ENCODE measurements at regions not wholly inside any gene's neighbourhood (a gene's known extent, or its start where the extent isn't known, plus 50 kb on each side); places are given as distances from the start of the nearest gene placed in this dataset.
"Not testable (repeated sequence)": the region's sequence is repeated elsewhere in the genome, so short reads cannot be mapped to it uniquely, and the experiment has no call there.

GRCh38 chr9:25861421-25861820, 183.2 kb upstream of the TUSC1 start:
- no peaks in the 10 kb centered on the region for H3K27me3 ChIP-seq (ENCODE audit: control insufficient read depth, insufficient read depth, low read length)
- no peak overlapping the region for H3K27ac ChIP-seq (ENCODE audit: low read depth, low read length)
- H3K9ac ChIP-seq (ENCODE audit: low read length), result no peak overlapping the region
- no peak overlapping the region for H3K4me3 ChIP-seq (ENCODE audit: low read length)
- no peaks in the 10 kb centered on the region for H3K4me1 ChIP-seq (ENCODE audit: control insufficient read depth, insufficient read depth, low read length)
- H3K36me3 ChIP-seq (ENCODE audit: control insufficient read depth, insufficient read depth, low read length), result no peaks in the 10 kb centered on the region

GRCh38 chr9:25857147-25857546, 178.9 kb upstream of the TUSC1 start:
- no peak overlapping the region for H3K27ac ChIP-seq (ENCODE audit: low read depth, low read length)
- H3K36me3 ChIP-seq (ENCODE audit: control insufficient read depth, insufficient read depth, low read length), result no peaks in the 10 kb centered on the region
- H3K9ac ChIP-seq (ENCODE audit: low read length), result no peak overlapping the region
- H3K27me3 ChIP-seq (ENCODE audit: control insufficient read depth, insufficient read depth, low read length), result no peaks in the 10 kb centered on the region
- H3K4me3 ChIP-seq (ENCODE audit: low read length), result no peak overlapping the region
- no peaks in the 10 kb centered on the region for H3K4me1 ChIP-seq (ENCODE audit: control insufficient read depth, insufficient read depth, low read length)

- no peak overlapping the region for H3K9ac ChIP-seq (ENCODE audit: low read length)
- no peak overlapping the region for H3K4me3 ChIP-seq (ENCODE audit: low read length)
- H3K36me3 ChIP-seq (ENCODE audit: control insufficient read depth, insufficient read depth, low read length), result no peaks in the 10 kb centered on the region
- H3K27ac ChIP-seq (ENCODE audit: low read depth, low read length), result no peak overlapping the region
- H3K27me3 ChIP-seq (ENCODE audit: control insufficient read depth, insufficient read depth, low read length), result no peaks in the 10 kb centered on the region
- no peaks in the 10 kb centered on the region for H3K4me1 ChIP-seq (ENCODE audit: control insufficient read depth, insufficient read depth, low read length)
Measured at GRCh38 chr9:25850803-25851202, 172.6 kb upstream of the TUSC1 start.

DNA sequence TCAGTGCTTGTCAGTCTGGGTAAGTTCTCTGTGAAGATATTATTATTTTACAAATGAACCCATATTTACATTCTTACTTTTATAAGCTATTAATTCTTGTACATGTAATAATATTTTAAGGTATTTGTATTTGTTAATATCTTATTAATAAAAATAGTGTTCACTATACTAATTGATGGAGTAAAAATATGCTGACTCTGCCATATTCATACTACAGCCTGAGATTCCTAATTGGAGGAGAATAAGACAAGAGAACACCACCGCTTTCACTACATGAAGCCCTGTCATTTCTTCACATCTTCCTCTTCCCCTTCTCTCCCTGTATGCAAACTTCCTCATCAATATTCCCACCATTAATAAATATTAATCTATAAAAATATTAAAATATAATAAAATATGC, 167.6 kb upstream of the TUSC1 start:
- Histone ChIP-seq H3K9ac (ENCODE audit: low read length) (no peak overlapping the region), H3K27me3 (ENCODE audit: control insufficient read depth, insufficient read depth, low read length) (no peaks in the 10 kb centered on the region), H3K4me3 (ENCODE audit: low read length) (no peak overlapping the region), H3K4me1 (ENCODE audit: control insufficient read depth, insufficient read depth, low read length) (no peaks in the 10 kb centered on the region), H3K27ac (ENCODE audit: low read depth, low read length) (no peak overlapping the region), H3K36me3 (ENCODE audit: control insufficient read depth, insufficient read depth, low read length) (no peaks in the 10 kb centered on the region)

DNA sequence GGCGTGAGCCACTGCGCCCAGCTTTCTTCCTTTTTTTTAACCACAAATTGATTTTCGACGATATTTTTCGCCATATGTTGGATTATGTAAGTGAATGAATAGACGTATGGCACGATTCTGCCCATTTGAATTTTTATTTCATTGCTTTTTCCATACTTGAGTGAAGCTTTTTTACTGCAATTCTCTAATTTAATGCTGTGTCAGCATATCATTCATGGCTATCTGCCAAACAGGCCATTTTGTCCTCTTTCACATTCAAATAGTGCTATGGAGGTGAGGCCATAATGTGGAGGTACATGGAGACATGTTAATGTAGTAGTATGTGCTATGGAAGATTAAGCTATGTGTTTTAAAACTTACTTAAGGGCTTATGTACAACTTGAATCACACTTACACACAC, 152.1 kb upstream of the TUSC1 start:
- H3K36me3 ChIP-seq (ENCODE audit: control insufficient read depth, insufficient read depth, low read length), result no peaks in the 10 kb centered on the region
- no peak overlapping the region for H3K27ac ChIP-seq (ENCODE audit: low read depth, low read length)
- H3K4me1 ChIP-seq (ENCODE audit: control insufficient read depth, insufficient read depth, low read length), result no peaks in the 10 kb centered on the region
- no peaks in the 10 kb centered on the region for H3K27me3 ChIP-seq (ENCODE audit: control insufficient read depth, insufficient read depth, low read length)
- H3K4me3 ChIP-seq (ENCODE audit: low read length), result no peak overlapping the region
- no peak overlapping the region for H3K9ac ChIP-seq (ENCODE audit: low read length)

DNA sequence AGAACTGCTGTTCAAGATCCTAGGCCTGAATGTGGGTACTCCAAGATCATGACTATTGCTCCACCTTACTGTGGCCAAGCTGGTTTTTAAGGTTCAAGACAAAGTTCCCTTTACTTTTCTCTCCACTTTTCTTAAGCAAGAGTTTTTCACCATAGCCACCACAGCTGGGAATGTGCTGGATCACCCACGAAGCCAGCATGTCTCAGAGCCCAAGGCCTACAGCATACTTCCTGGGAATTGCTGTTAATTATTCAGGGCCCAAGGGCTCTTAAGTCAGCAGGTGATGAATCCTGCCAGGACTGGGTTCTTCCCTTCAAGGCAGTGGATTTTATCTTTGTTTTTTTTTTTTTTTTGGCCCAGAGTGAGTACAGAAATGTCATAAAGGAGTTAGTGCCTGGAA, 149.4 kb upstream of the TUSC1 start:
- no peak overlapping the region for H3K4me3 ChIP-seq (ENCODE audit: low read length)
- H3K9ac ChIP-seq (ENCODE audit: low read length), result no peak overlapping the region
- no peak overlapping the region for H3K27ac ChIP-seq (ENCODE audit: low read depth, low read length)
- no peaks in the 10 kb centered on the region for H3K4me1 ChIP-seq (ENCODE audit: control insufficient read depth, insufficient read depth, low read length)
- no peaks in the 10 kb centered on the region for H3K27me3 ChIP-seq (ENCODE audit: control insufficient read depth, insufficient read depth, low read length)
- H3K36me3 ChIP-seq (ENCODE audit: control insufficient read depth, insufficient read depth, low read length), result no peaks in the 10 kb centered on the region

DNA sequence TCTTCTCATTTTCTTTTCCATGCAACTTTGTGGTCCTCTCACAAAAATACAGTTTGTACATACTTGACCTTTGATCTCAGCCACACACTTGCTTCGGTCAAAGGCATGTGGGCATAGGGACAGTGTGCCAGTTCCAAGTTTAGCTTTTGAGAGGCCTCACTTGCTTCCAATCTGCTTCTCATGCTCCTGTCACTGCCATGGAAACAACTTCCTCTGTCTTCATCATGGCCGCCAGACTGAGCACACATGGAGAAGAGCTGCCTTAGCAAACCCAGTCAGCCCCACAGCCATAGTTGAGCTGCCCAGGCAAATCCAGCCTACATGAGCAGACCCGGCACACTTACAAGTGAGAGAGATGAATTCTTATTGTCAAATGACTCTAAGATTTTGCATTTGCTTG, 138.2 kb upstream of the TUSC1 start:
- H3K27me3 ChIP-seq (ENCODE audit: control insufficient read depth, insufficient read depth, low read length), result no peaks in the 10 kb centered on the region
- no peaks in the 10 kb centered on the region for H3K4me1 ChIP-seq (ENCODE audit: control insufficient read depth, insufficient read depth, low read length)
- no peaks in the 10 kb centered on the region for H3K36me3 ChIP-seq (ENCODE audit: control insufficient read depth, insufficient read depth, low read length)
- no peak overlapping the region for H3K27ac ChIP-seq (ENCODE audit: low read depth, low read length)
- H3K4me3 ChIP-seq (ENCODE audit: low read length), result no peak overlapping the region
- no peak overlapping the region for H3K9ac ChIP-seq (ENCODE audit: low read length)

DNA sequence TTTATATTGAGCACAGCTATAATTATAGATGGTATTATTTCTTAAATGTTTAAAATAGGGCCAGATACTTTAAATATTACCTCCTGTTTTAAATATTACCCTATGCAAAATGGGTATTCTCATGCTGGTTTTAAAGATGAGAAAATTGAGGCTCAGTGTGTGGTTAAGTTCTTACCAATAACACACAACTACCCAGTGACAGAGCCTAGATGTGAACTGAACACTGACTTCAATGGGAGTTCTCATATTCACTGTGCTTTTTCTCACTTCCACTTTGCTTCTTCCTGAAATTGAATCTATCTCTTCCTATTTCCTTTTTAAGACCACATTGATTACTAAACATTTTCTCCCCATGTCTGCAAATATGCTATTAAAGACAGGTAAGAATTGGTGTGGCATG, 135.8 kb upstream of the TUSC1 start:
- Histone ChIP-seq H3K36me3 (ENCODE audit: control insufficient read depth, insufficient read depth, low read length) (no peaks in the 10 kb centered on the region), H3K9ac (ENCODE audit: low read length) (no peak overlapping the region), H3K27me3 (ENCODE audit: control insufficient read depth, insufficient read depth, low read length) (no peaks in the 10 kb centered on the region), H3K4me1 (ENCODE audit: control insufficient read depth, insufficient read depth, low read length) (no peaks in the 10 kb centered on the region), H3K27ac (ENCODE audit: low read depth, low read length) (no peak overlapping the region), H3K4me3 (ENCODE audit: low read length) (no peak overlapping the region)

DNA sequence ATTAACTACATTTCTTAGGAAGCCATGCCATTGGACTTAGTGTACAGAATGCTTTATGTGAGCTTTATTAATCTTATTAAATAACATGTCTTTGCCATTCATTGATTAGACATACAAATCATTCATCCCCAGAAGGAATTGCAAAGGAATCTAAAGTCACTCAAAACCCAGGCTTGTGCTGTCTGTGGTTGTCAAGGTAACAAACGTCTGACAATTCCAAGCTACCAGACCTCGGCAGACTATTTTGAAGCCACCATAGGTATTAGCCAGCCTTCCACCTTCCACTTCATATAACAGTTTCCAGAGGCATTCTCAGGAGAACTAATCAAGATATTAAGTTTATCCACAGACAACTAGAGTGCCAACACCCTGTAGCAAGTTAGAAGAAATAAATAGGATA, 135.2 kb upstream of the TUSC1 start:
- no peaks in the 10 kb centered on the region for H3K36me3 ChIP-seq (ENCODE audit: control insufficient read depth, insufficient read depth, low read length)
- H3K27me3 ChIP-seq (ENCODE audit: control insufficient read depth, insufficient read depth, low read length), result no peaks in the 10 kb centered on the region
- no peak overlapping the region for H3K9ac ChIP-seq (ENCODE audit: low read length)
- H3K27ac ChIP-seq (ENCODE audit: low read depth, low read length), result no peak overlapping the region
- H3K4me1 ChIP-seq (ENCODE audit: control insufficient read depth, insufficient read depth, low read length), result no peaks in the 10 kb centered on the region
- no peak overlapping the region for H3K4me3 ChIP-seq (ENCODE audit: low read length)

- H3K27ac ChIP-seq (ENCODE audit: low read depth, low read length), result no peak overlapping the region
- H3K36me3 ChIP-seq (ENCODE audit: control insufficient read depth, insufficient read depth, low read length), result no peaks in the 10 kb centered on the region
- no peaks in the 10 kb centered on the region for H3K4me1 ChIP-seq (ENCODE audit: control insufficient read depth, insufficient read depth, low read length)
- no peaks in the 10 kb centered on the region for H3K27me3 ChIP-seq (ENCODE audit: control insufficient read depth, insufficient read depth, low read length)
- no peak overlapping the region for H3K9ac ChIP-seq (ENCODE audit: low read length)
- H3K4me3 ChIP-seq (ENCODE audit: low read length), result no peak overlapping the region
Measured at GRCh38 chr9:25808554-25808953, 130.3 kb upstream of the TUSC1 start.

DNA sequence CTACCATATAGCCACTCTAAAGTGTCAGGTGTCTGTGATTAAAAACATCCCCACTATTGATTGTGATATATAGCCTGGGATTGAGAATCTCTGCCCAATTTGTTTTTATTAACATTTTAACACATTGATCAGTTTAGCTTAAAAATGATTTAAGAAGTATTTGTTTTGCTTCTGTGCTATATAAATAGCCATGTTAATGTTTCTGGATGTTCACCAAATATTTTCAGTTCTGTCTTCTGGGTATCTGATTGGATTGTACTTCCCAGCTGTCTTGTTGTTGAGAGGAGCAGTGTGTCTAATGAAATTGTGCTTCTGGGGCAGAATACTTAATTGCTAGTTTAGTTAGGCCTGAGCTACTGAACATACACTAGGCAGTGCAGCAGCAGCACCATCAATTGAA, 126.6 kb upstream of the TUSC1 start:
- no peaks in the 10 kb centered on the region for H3K36me3 ChIP-seq (ENCODE audit: control insufficient read depth, insufficient read depth, low read length)
- H3K9ac ChIP-seq (ENCODE audit: low read length), result no peak overlapping the region
- no peak overlapping the region for H3K4me3 ChIP-seq (ENCODE audit: low read length)
- H3K4me1 ChIP-seq (ENCODE audit: control insufficient read depth, insufficient read depth, low read length), result no peaks in the 10 kb centered on the region
- no peaks in the 10 kb centered on the region for H3K27me3 ChIP-seq (ENCODE audit: control insufficient read depth, insufficient read depth, low read length)
- H3K27ac ChIP-seq (ENCODE audit: low read depth, low read length), result no peak overlapping the region

- not testable (repeated sequence) for H3K4me1 ChIP-seq (ENCODE audit: control insufficient read depth, insufficient read depth, low read length); H3K9ac ChIP-seq (ENCODE audit: low read length); H3K36me3 ChIP-seq (ENCODE audit: control insufficient read depth, insufficient read depth, low read length); H3K27ac ChIP-seq (ENCODE audit: low read depth, low read length); H3K4me3 ChIP-seq (ENCODE audit: low read length); H3K27me3 ChIP-seq (ENCODE audit: control insufficient read depth, insufficient read depth, low read length)
Measured at GRCh38 chr9:25801989-25802388, 123.7 kb upstream of the TUSC1 start.

GRCh38 chr9:25773805-25774204, 95.6 kb upstream of the TUSC1 start:
- Histone ChIP-seq H3K9ac (ENCODE audit: low read length) (no peak overlapping the region), H3K4me1 (ENCODE audit: control insufficient read depth, insufficient read depth, low read length) (no peaks in the 10 kb centered on the region), H3K4me3 (ENCODE audit: low read length) (no peak overlapping the region), H3K36me3 (ENCODE audit: control insufficient read depth, insufficient read depth, low read length) (no peaks in the 10 kb centered on the region), H3K27ac (ENCODE audit: low read depth, low read length) (no peak overlapping the region), H3K27me3 (ENCODE audit: control insufficient read depth, insufficient read depth, low read length) (no peaks in the 10 kb centered on the region)

- H3K4me1 ChIP-seq (ENCODE audit: control insufficient read depth, insufficient read depth, low read length), result no peaks in the 10 kb centered on the region
- H3K27ac ChIP-seq (ENCODE audit: low read depth, low read length), result no peak overlapping the region
- no peaks in the 10 kb centered on the region for H3K27me3 ChIP-seq (ENCODE audit: control insufficient read depth, insufficient read depth, low read length)
- H3K36me3 ChIP-seq (ENCODE audit: control insufficient read depth, insufficient read depth, low read length), result no peaks in the 10 kb centered on the region
- no peak overlapping the region for H3K9ac ChIP-seq (ENCODE audit: low read length)
- no peak overlapping the region for H3K4me3 ChIP-seq (ENCODE audit: low read length)
Measured at GRCh38 chr9:25755951-25756350, 77.7 kb upstream of the TUSC1 start.

Data from rectal smooth muscle tissue (tissue), 1 donor.